ENCODE measurements at regions not wholly inside any gene's neighbourhood (a gene's known extent, or its start where the extent isn't known, plus 50 kb on each side); places are given as distances from the start of the nearest gene placed in this dataset.

GRCh38 chr2:114038710-114039109 is 148.8 kb downstream of the ACTR3 start:
- TF ChIP-seq, protein P1, sequence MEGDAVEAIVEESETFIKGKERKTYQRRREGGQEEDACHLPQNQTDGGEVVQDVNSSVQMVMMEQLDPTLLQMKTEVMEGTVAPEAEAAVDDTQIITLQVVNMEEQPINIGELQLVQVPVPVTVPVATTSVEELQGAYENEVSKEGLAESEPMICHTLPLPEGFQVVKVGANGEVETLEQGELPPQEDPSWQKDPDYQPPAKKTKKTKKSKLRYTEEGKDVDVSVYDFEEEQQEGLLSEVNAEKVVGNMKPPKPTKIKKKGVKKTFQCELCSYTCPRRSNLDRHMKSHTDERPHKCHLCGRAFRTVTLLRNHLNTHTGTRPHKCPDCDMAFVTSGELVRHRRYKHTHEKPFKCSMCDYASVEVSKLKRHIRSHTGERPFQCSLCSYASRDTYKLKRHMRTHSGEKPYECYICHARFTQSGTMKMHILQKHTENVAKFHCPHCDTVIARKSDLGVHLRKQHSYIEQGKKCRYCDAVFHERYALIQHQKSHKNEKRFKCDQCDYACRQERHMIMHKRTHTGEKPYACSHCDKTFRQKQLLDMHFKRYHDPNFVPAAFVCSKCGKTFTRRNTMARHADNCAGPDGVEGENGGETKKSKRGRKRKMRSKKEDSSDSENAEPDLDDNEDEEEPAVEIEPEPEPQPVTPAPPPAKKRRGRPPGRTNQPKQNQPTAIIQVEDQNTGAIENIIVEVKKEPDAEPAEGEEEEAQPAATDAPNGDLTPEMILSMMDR (IDR thresholded peaks at IDR 0.05 in 8 of 11, conservative IDR thresholded peaks at IDR 0.05 in 3 of 11), result no peak
- TF ChIP-seq POLR2A (IDR thresholded peaks at IDR 0.05), result no peak
